HG03575 (cell line): ENCODE measurements at regions not wholly inside any gene's neighbourhood (a gene's known extent, or its start where the extent isn't known, plus 50 kb on each side); places are given as distances from the start of the nearest gene placed in this dataset.

Experiments
- ATAC-seq: cut with Tn5 transposase; IDR thresholded peaks from one replicate; pipeline ENCODE4 v1.9.1; 2021; ENCODE audit not compliant: unreplicated experiment, insufficient number of reproducible peaks, low FRiP score; ENCODE audit errors: extremely low read depth

- no peak for ATAC-seq
Measured at GRCh38 chr6:169839029-169839481, 87.6 kb downstream of the ERMARD start.

GRCh38 chr6:169838346-169839028 lies 87.1 kb downstream of the ERMARD start:
- ATAC-seq: no peak

GRCh38 chr6:169837529-169838250 lies 86.3 kb downstream of the ERMARD start:
- no peak for ATAC-seq

- ATAC-seq: no peak
Measured at GRCh38 chr6:169833258-169833794, 81.9 kb downstream of the ERMARD start.

GRCh38 chr6:169832247-169832948 lies 81.0 kb downstream of the ERMARD start:
- ATAC-seq: no peak

GRCh38 chr6:169831450-169832246 lies 80.2 kb downstream of the ERMARD start:
- no peak for ATAC-seq
